Liver (tissue), 8 donors: ENCODE measurements at regions not wholly inside any gene's neighbourhood (a gene's known extent, or its start where the extent isn't known, plus 50 kb on each side); places are given as distances from the start of the nearest gene placed in this dataset.

Source experiments
- DNase-seq: peaks from one replicate; pipeline ENCODE4 v3.0.0-alpha.2; 2017; ENCODE audit warnings: low spot score
- H3K27ac ChIP-seq, 2 donors: one replicate each; pipeline ENCODE4 v1.7.0; 2013; ENCODE audit warnings: inconsistent platforms in 2 of 2, low read length in 2 of 2, control low read depth in 1 of 2, low read depth in 1 of 2, mild to moderate bottlenecking in 1 of 2
- H3K27me3 ChIP-seq, 4 donors: one replicate each; pipeline versions ENCODE4 v1.6.1 to v1.7.0; 2013; ENCODE audit warnings: low read length in 3 of 4, inconsistent platforms in 1 of 4, mild to moderate bottlenecking in 1 of 4, moderate library complexity in 1 of 4; ENCODE audit not compliant: control insufficient read depth in 4 of 4, insufficient read depth in 4 of 4
- H3K36me3 ChIP-seq, 4 donors: one replicate each; pipeline versions ENCODE4 v1.6.1 to v1.7.0; 2013; ENCODE audit warnings: low read length in 3 of 4, mild to moderate bottlenecking in 3 of 4, low read depth in 1 of 4, moderate library complexity in 1 of 4; ENCODE audit not compliant: control insufficient read depth in 4 of 4, insufficient read depth in 3 of 4
- H3K4me1 ChIP-seq, 4 donors: one replicate each; pipeline versions ENCODE4 v1.6.1 to v1.7.0; 2013; ENCODE audit warnings: low read length in 3 of 4, mild to moderate bottlenecking in 3 of 4, moderate library complexity in 1 of 4; ENCODE audit not compliant: control insufficient read depth in 4 of 4, insufficient read depth in 4 of 4
- H3K4me3 ChIP-seq, 3 donors: one replicate each; pipeline versions ENCODE4 v1.6.1 to v1.7.0; 2013; ENCODE audit warnings: low read length in 3 of 3, control low read depth in 1 of 3, low read depth in 1 of 3, mild to moderate bottlenecking in 1 of 3
- H3K9ac ChIP-seq, 2 donors: one replicate each; pipeline ENCODE4 v1.7.0; 2013; ENCODE audit warnings: low read length in 2 of 2, mild to moderate bottlenecking in 2 of 2, moderate library complexity in 2 of 2, control low read depth in 1 of 2, low read depth in 1 of 2
- H3K9me3 ChIP-seq, 4 donors: one replicate each; pipeline versions ENCODE4 v1.6.1 to v1.7.0; 2013; ENCODE audit warnings: low read length in 3 of 4; ENCODE audit not compliant: control insufficient read depth in 4 of 4
- EGR1 ChIP-seq, 2 donors: IDR thresholded peaks; 2 replicates each; pipeline ENCODE4 v1.6.1; 2016 to 2018; ENCODE audit warnings: antibody characterized with exemption in 2 of 2, low read depth in 2 of 2
- FOXA1 ChIP-seq: IDR thresholded peaks from 2 replicates; pipeline ENCODE4 v1.6.1; 2016; ENCODE audit warnings: antibody characterized with exemption
- FOXA2 ChIP-seq: IDR thresholded peaks from 2 replicates; pipeline ENCODE4 v1.6.1; 2016; ENCODE audit warnings: antibody characterized with exemption
- GABPA ChIP-seq, 2 donors: IDR thresholded peaks in 1 of 2; conservative IDR thresholded peaks in 1 of 2; 2 replicates each; pipeline ENCODE4 v1.6.1; 2016; ENCODE audit warnings: antibody characterized with exemption in 2 of 2, mild to moderate bottlenecking in 1 of 2, moderate library complexity in 1 of 2
- HNF4A ChIP-seq, 2 donors: conservative IDR thresholded peaks; 2 replicates each; pipeline ENCODE4 v1.6.1; 2016; ENCODE audit warnings: antibody characterized with exemption in 2 of 2, mild to moderate bottlenecking in 2 of 2
- HNF4G ChIP-seq: IDR thresholded peaks from 2 replicates; pipeline ENCODE4 v1.6.1; 2016; ENCODE audit warnings: antibody characterized with exemption
- JUND ChIP-seq, 2 donors: IDR thresholded peaks; 2 replicates each; pipeline ENCODE4 v1.6.1; 2016; ENCODE audit warnings: antibody characterized with exemption in 2 of 2
- NR2F2 ChIP-seq: IDR thresholded peaks from 2 replicates; pipeline ENCODE4 v1.6.1; 2016; ENCODE audit warnings: antibody characterized with exemption
- RAD21 ChIP-seq, 2 donors: IDR thresholded peaks; 2 replicates each; pipeline ENCODE4 v1.6.1; 2016; ENCODE audit warnings: antibody characterized with exemption in 2 of 2, mild to moderate bottlenecking in 2 of 2
- RXRA ChIP-seq, 2 donors: IDR thresholded peaks; 2 replicates each; pipeline ENCODE4 v1.6.1; 2017 to 2018; ENCODE audit warnings: antibody characterized with exemption in 2 of 2, mild to moderate bottlenecking in 1 of 2
- SP1 ChIP-seq: IDR thresholded peaks from 2 replicates; pipeline ENCODE4 v1.6.1; 2018; ENCODE audit warnings: antibody characterized with exemption, mild to moderate bottlenecking
- TAF1 ChIP-seq: conservative IDR thresholded peaks from 2 replicates; pipeline ENCODE4 v1.6.1; 2016; ENCODE audit warnings: antibody characterized with exemption, mild to moderate bottlenecking
- YY1 ChIP-seq: IDR thresholded peaks from 2 replicates; pipeline ENCODE4 v1.6.1; 2016; ENCODE audit warnings: antibody characterized with exemption, mild to moderate bottlenecking
- WGBS: extraction: QIAGEN DNeasy Blood & Tissue Kit; methylation state at CpG from one replicate; pipeline ENCODE4 v1.1.7; 2013; 5-methylcytosine and 5-hydroxymethylcytosine counted together
- TF ChIP-seq, protein P1 (sequence below): IDR thresholded peaks from 2 replicates; pipeline ENCODE4 v1.6.1; 2016; ENCODE audit warnings: antibody characterized with exemption
- TF ChIP-seq, protein P2 (sequence below): IDR thresholded peaks from 2 replicates; pipeline ENCODE4 v1.6.1; 2016; ENCODE audit warnings: antibody characterized with exemption, mild to moderate bottlenecking
- TF ChIP-seq, protein P3 (sequence below): IDR thresholded peaks from 2 replicates; pipeline ENCODE4 v1.6.1; 2016; ENCODE audit warnings: antibody characterized with exemption
- TF ChIP-seq, protein P4 (sequence below): IDR thresholded peaks from 2 replicates; pipeline ENCODE4 v1.6.1; 2016; ENCODE audit warnings: antibody characterized with exemption
- TF ChIP-seq, protein P5 (sequence below): fragments of 150-350 bp; IDR thresholded peaks from 2 replicates; pipeline ENCODE4 v1.5.1; 2017; ENCODE audit warnings: improper control_type of control experiment, low read depth, low read length; ENCODE audit not compliant: missing input control
- donor health status: healthy.
- donor health status: healthy.
- donor health status: healthy.
- donor health status: healthy.
- donor health status: healthy.

DNA sequence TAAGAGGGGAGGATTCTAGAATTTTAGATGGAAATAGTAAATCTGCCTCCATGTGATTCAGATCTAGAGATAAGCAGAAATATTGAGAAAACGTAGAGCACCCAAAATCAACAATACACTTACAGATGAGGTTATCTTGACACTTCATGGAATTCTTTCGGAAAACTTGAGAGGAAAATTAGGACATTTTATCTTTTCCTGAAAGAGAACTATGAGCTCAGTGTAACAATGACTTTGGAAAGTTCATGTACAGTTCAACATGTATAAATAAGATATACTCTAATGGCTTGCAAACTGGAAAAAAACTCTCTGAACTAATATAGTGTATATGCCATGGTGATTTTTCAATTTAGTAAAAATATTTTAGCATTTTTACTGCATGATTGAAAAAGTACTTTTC lies 338.1 kb upstream of the NEGR1 start:
- H3K4me1 ChIP-seq, result peaks cover 0 to 4% (median 0%) of the 10 kb centered on the region in 4 donors
- 61% methylated on average over 2 of the region's 2 CpGs for WGBS
- H3K4me3 ChIP-seq, result no peak overlapping the region
- DNase-seq, result no peak
- H3K27ac ChIP-seq, result no peak overlapping the region
- H3K27me3 ChIP-seq, result peaks cover 0 to 3% (median 0%) of the 10 kb centered on the region in 4 donors
- no peaks in the 10 kb centered on the region for H3K9me3 ChIP-seq
- no peaks in the 10 kb centered on the region for H3K36me3 ChIP-seq
- TF ChIP-seq, protein P1, sequence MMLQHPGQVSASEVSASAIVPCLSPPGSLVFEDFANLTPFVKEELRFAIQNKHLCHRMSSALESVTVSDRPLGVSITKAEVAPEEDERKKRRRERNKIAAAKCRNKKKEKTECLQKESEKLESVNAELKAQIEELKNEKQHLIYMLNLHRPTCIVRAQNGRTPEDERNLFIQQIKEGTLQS, result no peak
- no peak for TF ChIP-seq TAF1
- TF ChIP-seq GABPA (IDR thresholded peaks at IDR 0.05 in 1 of 2, conservative IDR thresholded peaks at IDR 0.05 in 1 of 2), result no peak
- TF ChIP-seq, protein P2, sequence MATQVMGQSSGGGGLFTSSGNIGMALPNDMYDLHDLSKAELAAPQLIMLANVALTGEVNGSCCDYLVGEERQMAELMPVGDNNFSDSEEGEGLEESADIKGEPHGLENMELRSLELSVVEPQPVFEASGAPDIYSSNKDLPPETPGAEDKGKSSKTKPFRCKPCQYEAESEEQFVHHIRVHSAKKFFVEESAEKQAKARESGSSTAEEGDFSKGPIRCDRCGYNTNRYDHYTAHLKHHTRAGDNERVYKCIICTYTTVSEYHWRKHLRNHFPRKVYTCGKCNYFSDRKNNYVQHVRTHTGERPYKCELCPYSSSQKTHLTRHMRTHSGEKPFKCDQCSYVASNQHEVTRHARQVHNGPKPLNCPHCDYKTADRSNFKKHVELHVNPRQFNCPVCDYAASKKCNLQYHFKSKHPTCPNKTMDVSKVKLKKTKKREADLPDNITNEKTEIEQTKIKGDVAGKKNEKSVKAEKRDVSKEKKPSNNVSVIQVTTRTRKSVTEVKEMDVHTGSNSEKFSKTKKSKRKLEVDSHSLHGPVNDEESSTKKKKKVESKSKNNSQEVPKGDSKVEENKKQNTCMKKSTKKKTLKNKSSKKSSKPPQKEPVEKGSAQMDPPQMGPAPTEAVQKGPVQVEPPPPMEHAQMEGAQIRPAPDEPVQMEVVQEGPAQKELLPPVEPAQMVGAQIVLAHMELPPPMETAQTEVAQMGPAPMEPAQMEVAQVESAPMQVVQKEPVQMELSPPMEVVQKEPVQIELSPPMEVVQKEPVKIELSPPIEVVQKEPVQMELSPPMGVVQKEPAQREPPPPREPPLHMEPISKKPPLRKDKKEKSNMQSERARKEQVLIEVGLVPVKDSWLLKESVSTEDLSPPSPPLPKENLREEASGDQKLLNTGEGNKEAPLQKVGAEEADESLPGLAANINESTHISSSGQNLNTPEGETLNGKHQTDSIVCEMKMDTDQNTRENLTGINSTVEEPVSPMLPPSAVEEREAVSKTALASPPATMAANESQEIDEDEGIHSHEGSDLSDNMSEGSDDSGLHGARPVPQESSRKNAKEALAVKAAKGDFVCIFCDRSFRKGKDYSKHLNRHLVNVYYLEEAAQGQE, result no peak
- no peak for TF ChIP-seq RXRA (IDR thresholded peaks at IDR 0.05)
- no peak for TF ChIP-seq HNF4A (conservative IDR thresholded peaks at IDR 0.05)
- TF ChIP-seq RAD21 (IDR thresholded peaks at IDR 0.05), result no peak
- TF ChIP-seq HNF4G, result no peak
- TF ChIP-seq, protein P3, sequence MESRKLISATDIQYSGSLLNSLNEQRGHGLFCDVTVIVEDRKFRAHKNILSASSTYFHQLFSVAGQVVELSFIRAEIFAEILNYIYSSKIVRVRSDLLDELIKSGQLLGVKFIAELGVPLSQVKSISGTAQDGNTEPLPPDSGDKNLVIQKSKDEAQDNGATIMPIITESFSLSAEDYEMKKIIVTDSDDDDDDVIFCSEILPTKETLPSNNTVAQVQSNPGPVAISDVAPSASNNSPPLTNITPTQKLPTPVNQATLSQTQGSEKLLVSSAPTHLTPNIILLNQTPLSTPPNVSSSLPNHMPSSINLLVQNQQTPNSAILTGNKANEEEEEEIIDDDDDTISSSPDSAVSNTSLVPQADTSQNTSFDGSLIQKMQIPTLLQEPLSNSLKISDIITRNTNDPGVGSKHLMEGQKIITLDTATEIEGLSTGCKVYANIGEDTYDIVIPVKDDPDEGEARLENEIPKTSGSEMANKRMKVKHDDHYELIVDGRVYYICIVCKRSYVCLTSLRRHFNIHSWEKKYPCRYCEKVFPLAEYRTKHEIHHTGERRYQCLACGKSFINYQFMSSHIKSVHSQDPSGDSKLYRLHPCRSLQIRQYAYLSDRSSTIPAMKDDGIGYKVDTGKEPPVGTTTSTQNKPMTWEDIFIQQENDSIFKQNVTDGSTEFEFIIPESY, result no peak
- TF ChIP-seq NR2F2, result no peak
- TF ChIP-seq SP1, result no peak
- no peak for TF ChIP-seq YY1
- TF ChIP-seq, protein P4, sequence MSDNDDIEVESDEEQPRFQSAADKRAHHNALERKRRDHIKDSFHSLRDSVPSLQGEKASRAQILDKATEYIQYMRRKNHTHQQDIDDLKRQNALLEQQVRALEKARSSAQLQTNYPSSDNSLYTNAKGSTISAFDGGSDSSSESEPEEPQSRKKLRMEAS, result no peak
- no peak for TF ChIP-seq FOXA2
- TF ChIP-seq FOXA1, result no peak
- no peak for TF ChIP-seq JUND (IDR thresholded peaks at IDR 0.05)
- no peak overlapping the region for H3K9ac ChIP-seq

DNA sequence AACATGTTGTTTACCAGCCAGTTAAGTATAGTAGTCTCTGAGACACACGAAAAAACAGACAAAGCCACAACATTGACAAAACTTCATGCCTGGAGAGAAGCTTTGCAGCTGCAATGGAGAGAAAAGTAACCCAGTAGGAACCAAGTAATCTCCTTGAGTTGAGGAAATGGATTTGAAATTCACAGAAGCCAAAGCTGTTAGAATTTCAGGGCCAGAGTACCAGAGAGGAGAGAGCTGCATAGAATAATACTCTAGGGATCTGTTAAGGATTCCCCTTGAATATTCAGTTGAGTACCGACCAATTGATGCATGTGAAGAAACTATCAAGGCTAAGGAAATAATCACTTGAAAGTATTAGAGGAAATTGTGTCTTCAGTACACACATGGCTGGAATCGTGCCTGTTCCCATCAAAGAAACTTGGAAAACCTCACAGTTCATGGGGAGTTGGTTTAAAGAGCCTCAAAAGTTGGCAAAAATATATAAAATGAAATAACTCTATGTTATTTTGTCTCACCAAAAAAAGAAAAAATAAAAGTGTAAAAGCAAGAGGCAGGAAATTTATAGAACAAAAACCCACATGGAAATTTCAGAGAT lies 324.0 kb upstream of the NEGR1 start:
- WGBS, result 60% methylated on average over 3 of the region's 3 CpGs
- Histone ChIP-seq H3K4me3 (no peak overlapping the region), H3K9me3 (no peaks in the 10 kb centered on the region), H3K4me1 (peaks cover 0 to under 1% (median 0%) of the 10 kb centered on the region in 4 donors), H3K27ac (no peak overlapping the region), H3K36me3 (no peaks in the 10 kb centered on the region), H3K27me3 (no peaks in the 10 kb centered on the region), H3K9ac (no peak overlapping the region)
- DNase-seq, result no peak
- TF ChIP-seq, protein P3, result no peak
- no peak for TF ChIP-seq RXRA (IDR thresholded peaks at IDR 0.05)
- no peak for TF ChIP-seq TAF1
- TF ChIP-seq HNF4A (conservative IDR thresholded peaks at IDR 0.05), result no peak
- TF ChIP-seq SP1, result no peak
- TF ChIP-seq, protein P4, result no peak
- TF ChIP-seq EGR1 (IDR thresholded peaks at IDR 0.05; ENCODE audit: low read depth in 2 of 2), result no peak
- TF ChIP-seq, protein P5, sequence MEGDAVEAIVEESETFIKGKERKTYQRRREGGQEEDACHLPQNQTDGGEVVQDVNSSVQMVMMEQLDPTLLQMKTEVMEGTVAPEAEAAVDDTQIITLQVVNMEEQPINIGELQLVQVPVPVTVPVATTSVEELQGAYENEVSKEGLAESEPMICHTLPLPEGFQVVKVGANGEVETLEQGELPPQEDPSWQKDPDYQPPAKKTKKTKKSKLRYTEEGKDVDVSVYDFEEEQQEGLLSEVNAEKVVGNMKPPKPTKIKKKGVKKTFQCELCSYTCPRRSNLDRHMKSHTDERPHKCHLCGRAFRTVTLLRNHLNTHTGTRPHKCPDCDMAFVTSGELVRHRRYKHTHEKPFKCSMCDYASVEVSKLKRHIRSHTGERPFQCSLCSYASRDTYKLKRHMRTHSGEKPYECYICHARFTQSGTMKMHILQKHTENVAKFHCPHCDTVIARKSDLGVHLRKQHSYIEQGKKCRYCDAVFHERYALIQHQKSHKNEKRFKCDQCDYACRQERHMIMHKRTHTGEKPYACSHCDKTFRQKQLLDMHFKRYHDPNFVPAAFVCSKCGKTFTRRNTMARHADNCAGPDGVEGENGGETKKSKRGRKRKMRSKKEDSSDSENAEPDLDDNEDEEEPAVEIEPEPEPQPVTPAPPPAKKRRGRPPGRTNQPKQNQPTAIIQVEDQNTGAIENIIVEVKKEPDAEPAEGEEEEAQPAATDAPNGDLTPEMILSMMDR, result no peak
- TF ChIP-seq, protein P1, result no peak
